ENCODE measurements at regions not wholly inside any gene's neighbourhood (a gene's known extent, or its start where the extent isn't known, plus 50 kb on each side); places are given as distances from the start of the nearest gene placed in this dataset.

- Mint-ChIP-seq H3K27me3 (no peaks in the 10 kb centered on the region), H3K9me3 (ENCODE audit: low read depth) (no peaks in the 10 kb centered on the region), H3K36me3 (ENCODE audit: insufficient read depth) (no peaks in the 10 kb centered on the region)
Measured at GRCh38 chr11:70846781-70847655, 405.4 kb downstream of the SHANK2 start.

GRCh38 chr11:70848243-70848750 lies 404.1 kb downstream of the SHANK2 start:
- DNase-seq (ENCODE audit: low spot score, unreplicated experiment), result no peak
- Mint-ChIP-seq H3K27ac (peak overlapping the region; percentile 16), H3K4me1 (ENCODE audit: low read depth) (no peaks in the 10 kb centered on the region), H3K4me3 (ENCODE audit: low read depth) (no peak overlapping the region), H3K36me3 (ENCODE audit: insufficient read depth) (no peaks in the 10 kb centered on the region), H3K27me3 (no peaks in the 10 kb centered on the region), H3K9me3 (ENCODE audit: low read depth) (no peaks in the 10 kb centered on the region)
- TF ChIP-seq, protein P1, sequence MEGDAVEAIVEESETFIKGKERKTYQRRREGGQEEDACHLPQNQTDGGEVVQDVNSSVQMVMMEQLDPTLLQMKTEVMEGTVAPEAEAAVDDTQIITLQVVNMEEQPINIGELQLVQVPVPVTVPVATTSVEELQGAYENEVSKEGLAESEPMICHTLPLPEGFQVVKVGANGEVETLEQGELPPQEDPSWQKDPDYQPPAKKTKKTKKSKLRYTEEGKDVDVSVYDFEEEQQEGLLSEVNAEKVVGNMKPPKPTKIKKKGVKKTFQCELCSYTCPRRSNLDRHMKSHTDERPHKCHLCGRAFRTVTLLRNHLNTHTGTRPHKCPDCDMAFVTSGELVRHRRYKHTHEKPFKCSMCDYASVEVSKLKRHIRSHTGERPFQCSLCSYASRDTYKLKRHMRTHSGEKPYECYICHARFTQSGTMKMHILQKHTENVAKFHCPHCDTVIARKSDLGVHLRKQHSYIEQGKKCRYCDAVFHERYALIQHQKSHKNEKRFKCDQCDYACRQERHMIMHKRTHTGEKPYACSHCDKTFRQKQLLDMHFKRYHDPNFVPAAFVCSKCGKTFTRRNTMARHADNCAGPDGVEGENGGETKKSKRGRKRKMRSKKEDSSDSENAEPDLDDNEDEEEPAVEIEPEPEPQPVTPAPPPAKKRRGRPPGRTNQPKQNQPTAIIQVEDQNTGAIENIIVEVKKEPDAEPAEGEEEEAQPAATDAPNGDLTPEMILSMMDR (IDR thresholded peaks at IDR 0.05; ENCODE audit: unreplicated experiment), result no peak

More at GRCh38 chr11:70846781-70847655, 405.4 kb downstream of the SHANK2 start:
- DNase-seq (ENCODE audit: low spot score, unreplicated experiment), result no peak
- no peaks in the 10 kb centered on the region for H3K4me1 Mint-ChIP-seq (ENCODE audit: low read depth)
- no peak overlapping the region for H3K27ac Mint-ChIP-seq
- H3K4me3 Mint-ChIP-seq (ENCODE audit: low read depth), result no peak overlapping the region
- TF ChIP-seq, protein P1 (IDR thresholded peaks at IDR 0.05; ENCODE audit: unreplicated experiment), result no peak

- Mint-ChIP-seq H3K9me3 (ENCODE audit: low read depth) (no peaks in the 10 kb centered on the region), H3K36me3 (ENCODE audit: insufficient read depth) (no peaks in the 10 kb centered on the region), H3K27me3 (no peaks in the 10 kb centered on the region), H3K4me3 (ENCODE audit: low read depth) (no peak overlapping the region), H3K4me1 (ENCODE audit: low read depth) (no peaks in the 10 kb centered on the region), H3K27ac (no peak overlapping the region)
- no peak for DNase-seq (ENCODE audit: low spot score, unreplicated experiment)
- TF ChIP-seq, protein P1 (IDR thresholded peaks at IDR 0.05; ENCODE audit: unreplicated experiment), result no peak
Measured at GRCh38 chr11:70849031-70849430, 403.3 kb downstream of the SHANK2 start.

DNA sequence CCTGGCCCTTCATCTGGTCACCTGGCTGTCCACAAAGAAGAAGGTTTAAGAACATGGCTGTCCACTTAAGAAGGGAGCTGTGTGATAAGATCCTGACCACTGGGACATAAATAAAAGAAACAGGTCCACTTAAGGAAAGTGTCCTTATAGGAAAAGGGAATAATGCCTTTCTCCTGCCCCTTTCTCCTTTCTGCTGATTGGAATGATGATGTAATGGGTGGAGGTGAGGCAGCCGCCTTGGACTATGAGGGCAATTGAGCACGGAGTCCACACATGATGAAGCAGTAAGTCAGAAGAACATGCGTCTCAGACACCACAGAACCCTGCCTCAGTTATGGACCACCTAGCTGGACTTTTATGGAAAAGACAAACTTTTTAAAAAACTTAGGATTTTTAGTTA lies 401.1 kb downstream of the SHANK2 start:
- H3K4me1 Mint-ChIP-seq (ENCODE audit: low read depth), result no peaks in the 10 kb centered on the region
- H3K27me3 Mint-ChIP-seq, result no peaks in the 10 kb centered on the region
- no peaks in the 10 kb centered on the region for H3K36me3 Mint-ChIP-seq (ENCODE audit: insufficient read depth)
- no peak overlapping the region for H3K4me3 Mint-ChIP-seq (ENCODE audit: low read depth)
- no peaks in the 10 kb centered on the region for H3K9me3 Mint-ChIP-seq (ENCODE audit: low read depth)
- H3K27ac Mint-ChIP-seq, result no peak overlapping the region
- TF ChIP-seq, protein P1 (IDR thresholded peaks at IDR 0.05; ENCODE audit: unreplicated experiment), result no peak
- DNase-seq (ENCODE audit: low spot score, unreplicated experiment), result no peak

DNA sequence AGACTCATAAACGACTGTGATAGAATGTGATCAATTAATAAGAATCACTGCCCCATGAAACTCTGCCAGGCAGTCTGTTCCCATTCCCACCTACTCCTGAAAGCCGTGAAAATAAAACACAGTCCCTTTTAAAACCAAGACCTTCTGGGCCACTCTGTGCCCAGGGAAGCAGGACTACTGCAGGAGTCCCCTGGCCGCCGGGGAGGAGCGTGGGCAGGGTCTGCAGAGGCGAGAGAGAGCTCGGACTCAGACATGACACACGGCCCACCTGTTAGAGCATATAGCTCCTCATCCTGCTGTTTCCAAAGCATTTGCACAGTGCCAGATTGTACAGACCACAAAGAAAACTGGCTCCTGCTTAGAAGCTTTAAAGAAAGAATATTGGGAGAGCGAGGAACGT lies 400.5 kb downstream of the SHANK2 start:
- Mint-ChIP-seq H3K4me1 (ENCODE audit: low read depth) (no peaks in the 10 kb centered on the region), H3K27ac (no peak overlapping the region), H3K4me3 (ENCODE audit: low read depth) (no peak overlapping the region), H3K36me3 (ENCODE audit: insufficient read depth) (no peaks in the 10 kb centered on the region), H3K9me3 (ENCODE audit: low read depth) (no peaks in the 10 kb centered on the region), H3K27me3 (no peaks in the 10 kb centered on the region)
- no peak for DNase-seq (ENCODE audit: low spot score, unreplicated experiment)
- TF ChIP-seq, protein P1 (IDR thresholded peaks at IDR 0.05; ENCODE audit: unreplicated experiment), result no peak
